Progenitor cell of endocrine pancreas (in vitro differentiated cells): ENCODE measurements at regions not wholly inside any gene's neighbourhood (a gene's known extent, or its start where the extent isn't known, plus 50 kb on each side); places are given as distances from the start of the nearest gene placed in this dataset.

Source experiments
- DNase-seq: peaks from one replicate; pipeline ENCODE4 v3.0.0; 2021; ENCODE audit warnings: low spot score; ENCODE audit not compliant: unreplicated experiment
- H3K27ac Mint-ChIP-seq: 2 replicates; pipeline ENCODE4 v1.8.0; 2021; ENCODE audit warnings: mild to moderate bottlenecking, moderate library complexity, mixed read lengths
- H3K27me3 Mint-ChIP-seq: 2 replicates; pipeline ENCODE4 v1.8.0; 2021; ENCODE audit warnings: mixed read lengths
- H3K36me3 Mint-ChIP-seq: 2 replicates; pipeline ENCODE4 v1.8.0; 2022; ENCODE audit warnings: mixed read lengths; ENCODE audit not compliant: insufficient read depth
- H3K4me1 Mint-ChIP-seq: 2 replicates; pipeline ENCODE4 v1.8.0; 2021; ENCODE audit warnings: low read depth, mixed read lengths
- H3K4me3 Mint-ChIP-seq: 2 replicates; pipeline ENCODE4 v1.8.0; 2021; ENCODE audit warnings: low read depth, mild to moderate bottlenecking, moderate library complexity, mixed read lengths
- H3K9me3 Mint-ChIP-seq: 2 replicates; pipeline ENCODE4 v1.8.0; 2021; ENCODE audit warnings: low read depth, mixed read lengths
- CTCF ChIP-seq: fragments of 200-600 bp; sonication (generic); IDR thresholded peaks from one replicate; pipeline ENCODE4 v1.5.0; 2021; ENCODE audit warnings: antibody characterized with exemption, mild to moderate bottlenecking; ENCODE audit not compliant: unreplicated experiment

DNA sequence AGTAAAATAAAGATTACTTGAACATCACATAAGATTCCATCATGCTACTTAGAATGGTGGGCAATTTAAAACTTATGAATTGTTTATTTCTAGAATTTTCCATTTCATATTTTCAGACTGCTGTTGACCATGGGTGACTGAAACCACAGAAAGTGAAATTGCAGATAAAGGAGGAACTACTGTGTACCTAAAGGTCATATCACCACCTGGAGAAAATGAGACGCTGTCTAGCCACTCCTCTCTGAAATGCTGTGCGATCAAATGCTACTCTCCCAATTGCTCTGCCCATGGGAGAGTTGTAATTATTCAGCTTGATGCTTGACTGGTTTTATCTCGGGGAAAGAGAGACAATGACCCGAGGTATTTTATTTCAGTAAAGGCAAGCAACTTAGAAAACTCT lies 128.9 kb upstream of the ERCC4 start:
- no peak for DNase-seq
- no peak overlapping the region for H3K4me3 Mint-ChIP-seq
- TF ChIP-seq CTCF: no peak
- peaks cover 17% of the 10 kb centered on the region for H3K27me3 Mint-ChIP-seq
- H3K4me1 Mint-ChIP-seq: no peaks in the 10 kb centered on the region
- no peaks in the 10 kb centered on the region for H3K36me3 Mint-ChIP-seq
- H3K9me3 Mint-ChIP-seq: peaks cover 3% of the 10 kb centered on the region
- no peak overlapping the region for H3K27ac Mint-ChIP-seq

DNA sequence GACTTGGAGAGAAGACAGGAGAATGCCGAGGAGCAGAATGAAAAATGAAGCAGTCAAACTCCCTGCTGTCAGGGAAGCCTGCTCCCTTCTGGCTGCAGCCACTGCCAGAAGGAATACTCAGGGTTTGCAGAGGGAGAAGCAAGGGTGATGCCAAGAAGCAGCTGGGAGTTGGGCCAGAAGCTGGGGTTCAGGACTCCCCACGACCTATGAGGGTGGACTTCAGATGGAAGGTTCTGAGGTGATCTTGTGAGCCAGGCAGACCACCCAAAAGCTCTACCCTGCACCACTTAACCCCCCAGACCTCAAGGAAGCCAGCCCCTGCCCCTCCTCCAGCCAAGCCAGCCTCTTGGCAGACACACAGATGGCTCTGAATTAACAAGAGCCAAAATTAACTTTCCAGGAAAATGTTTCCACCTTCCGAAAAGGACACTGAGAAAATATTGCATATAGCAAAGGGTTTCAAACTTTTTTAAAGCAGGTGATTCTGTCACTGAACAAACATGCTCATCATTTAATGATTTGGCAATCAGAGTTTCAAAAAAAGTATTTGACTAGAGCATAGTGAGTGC lies 126.0 kb upstream of the ERCC4 start:
- Mint-ChIP-seq H3K36me3 (no peaks in the 10 kb centered on the region), H3K4me1 (no peaks in the 10 kb centered on the region), H3K9me3 (peaks cover 3% of the 10 kb centered on the region), H3K4me3 (no peak overlapping the region), H3K27ac (no peak overlapping the region), H3K27me3 (peaks cover 20% of the 10 kb centered on the region)
- no peak for DNase-seq
- no peak for TF ChIP-seq CTCF

- DNase-seq: no peak
- TF ChIP-seq CTCF: no peak
Measured at GRCh38 chr16:13795131-13795530, 124.8 kb upstream of the ERCC4 start.

GRCh38 chr16:13797718-13798117 lies 122.2 kb upstream of the ERCC4 start:
- no peak for DNase-seq
- no peaks in the 10 kb centered on the region for H3K9me3 Mint-ChIP-seq
- TF ChIP-seq CTCF: no peak
- H3K4me1 Mint-ChIP-seq: no peaks in the 10 kb centered on the region
- H3K27me3 Mint-ChIP-seq: peaks cover 20% of the 10 kb centered on the region
- H3K4me3 Mint-ChIP-seq: no peak overlapping the region
- no peak overlapping the region for H3K27ac Mint-ChIP-seq
- no peaks in the 10 kb centered on the region for H3K36me3 Mint-ChIP-seq

More at GRCh38 chr16:13795131-13795530, 124.8 kb upstream of the ERCC4 start:
- peaks cover 3% of the 10 kb centered on the region for H3K9me3 Mint-ChIP-seq
- H3K27ac Mint-ChIP-seq: no peak overlapping the region
- no peaks in the 10 kb centered on the region for H3K4me1 Mint-ChIP-seq
- no peaks in the 10 kb centered on the region for H3K36me3 Mint-ChIP-seq
- H3K4me3 Mint-ChIP-seq: no peak overlapping the region
- peaks cover 20% of the 10 kb centered on the region for H3K27me3 Mint-ChIP-seq

GRCh38 chr16:13798211-13798610 lies 121.7 kb upstream of the ERCC4 start:
- H3K27ac Mint-ChIP-seq: no peak overlapping the region
- no peaks in the 10 kb centered on the region for H3K9me3 Mint-ChIP-seq
- no peak for TF ChIP-seq CTCF
- H3K4me1 Mint-ChIP-seq: no peaks in the 10 kb centered on the region
- no peak overlapping the region for H3K4me3 Mint-ChIP-seq
- peaks cover 17% of the 10 kb centered on the region for H3K27me3 Mint-ChIP-seq
- H3K36me3 Mint-ChIP-seq: no peaks in the 10 kb centered on the region
- DNase-seq: no peak
